Fibroblast of peridontal ligament (primary cell): ENCODE measurements at regions not wholly inside any gene's neighbourhood (a gene's known extent, or its start where the extent isn't known, plus 50 kb on each side); places are given as distances from the start of the nearest gene placed in this dataset.
A peak's percentile ranks its signal among the peaks of the same experiment; 100 is the strongest.

Source experiments
- DNase-seq: peaks from one replicate; pipeline ENCODE4 v3.0.0-alpha.2; 2010; ENCODE audit errors: extremely low read depth

GRCh38 chr2:216575465-216575864 lies 57.8 kb upstream of the IGFBP2 start:
- DNase-seq = no peak

- DNase-seq = no peak
Measured at GRCh38 chr2:216576616-216577015, 56.6 kb upstream of the IGFBP2 start.

GRCh38 chr2:216578325-216578724 lies 54.9 kb upstream of the IGFBP2 start:
- no peak for DNase-seq

- DNase-seq = peak; percentile 59
Measured at GRCh38 chr2:216583147-216583546, 50.1 kb upstream of the IGFBP2 start.
